ENCODE measurements at regions not wholly inside any gene's neighbourhood (a gene's known extent, or its start where the extent isn't known, plus 50 kb on each side); places are given as distances from the start of the nearest gene placed in this dataset.

DNA sequence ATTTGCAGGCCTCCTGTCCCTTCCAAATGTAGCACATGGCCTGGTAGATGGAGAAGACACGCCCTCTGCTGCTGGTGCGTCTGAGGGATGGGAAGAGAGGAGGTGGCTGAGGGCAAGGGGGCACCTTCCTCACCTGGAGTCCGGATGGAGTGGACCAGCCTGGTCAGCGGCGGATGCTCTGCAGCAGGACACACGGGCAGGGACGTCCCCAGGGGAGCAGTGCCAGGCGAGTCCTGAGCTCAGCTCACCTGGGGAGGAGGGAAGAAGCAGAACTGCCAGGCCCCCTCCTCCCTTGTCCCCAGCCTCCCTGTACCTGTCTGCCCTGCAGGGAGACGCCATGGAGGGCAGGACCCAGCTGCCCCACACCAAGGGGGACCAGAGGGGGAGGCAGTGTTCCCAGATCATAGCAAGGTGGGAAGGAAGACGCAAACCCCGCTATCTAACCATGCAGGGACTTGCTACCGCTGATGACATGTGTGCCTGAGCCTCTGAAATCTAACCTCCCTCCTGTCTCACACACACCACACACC lies 1495.9 kb downstream of the BRD1 start:
- TF ChIP-seq, protein P1, sequence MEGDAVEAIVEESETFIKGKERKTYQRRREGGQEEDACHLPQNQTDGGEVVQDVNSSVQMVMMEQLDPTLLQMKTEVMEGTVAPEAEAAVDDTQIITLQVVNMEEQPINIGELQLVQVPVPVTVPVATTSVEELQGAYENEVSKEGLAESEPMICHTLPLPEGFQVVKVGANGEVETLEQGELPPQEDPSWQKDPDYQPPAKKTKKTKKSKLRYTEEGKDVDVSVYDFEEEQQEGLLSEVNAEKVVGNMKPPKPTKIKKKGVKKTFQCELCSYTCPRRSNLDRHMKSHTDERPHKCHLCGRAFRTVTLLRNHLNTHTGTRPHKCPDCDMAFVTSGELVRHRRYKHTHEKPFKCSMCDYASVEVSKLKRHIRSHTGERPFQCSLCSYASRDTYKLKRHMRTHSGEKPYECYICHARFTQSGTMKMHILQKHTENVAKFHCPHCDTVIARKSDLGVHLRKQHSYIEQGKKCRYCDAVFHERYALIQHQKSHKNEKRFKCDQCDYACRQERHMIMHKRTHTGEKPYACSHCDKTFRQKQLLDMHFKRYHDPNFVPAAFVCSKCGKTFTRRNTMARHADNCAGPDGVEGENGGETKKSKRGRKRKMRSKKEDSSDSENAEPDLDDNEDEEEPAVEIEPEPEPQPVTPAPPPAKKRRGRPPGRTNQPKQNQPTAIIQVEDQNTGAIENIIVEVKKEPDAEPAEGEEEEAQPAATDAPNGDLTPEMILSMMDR (conservative IDR thresholded peaks at IDR 0.05; ENCODE audit: low read depth in 2 of 2), result no peak
- TF ChIP-seq POLR2AphosphoS5 (IDR thresholded peaks at IDR 0.05; ENCODE audit: low read depth) (no peak), EZH2phosphoT487 (IDR thresholded peaks at IDR 0.05; ENCODE audit: unreplicated experiment) (no peak), EZH2 (IDR thresholded peaks at IDR 0.05; ENCODE audit: low read depth, unreplicated experiment) (no peak), CREB1 (CRISPR knock-in tag; IDR thresholded peaks at IDR 0.05; ENCODE audit: low read depth) (no peak), NANOG (IDR thresholded peaks at IDR 0.05; ENCODE audit: borderline replicate concordance) (no peak), STAT1 (IDR thresholded peaks at IDR 0.05; ENCODE audit: unreplicated experiment) (no peak)
- TF ChIP-seq, protein P2, sequence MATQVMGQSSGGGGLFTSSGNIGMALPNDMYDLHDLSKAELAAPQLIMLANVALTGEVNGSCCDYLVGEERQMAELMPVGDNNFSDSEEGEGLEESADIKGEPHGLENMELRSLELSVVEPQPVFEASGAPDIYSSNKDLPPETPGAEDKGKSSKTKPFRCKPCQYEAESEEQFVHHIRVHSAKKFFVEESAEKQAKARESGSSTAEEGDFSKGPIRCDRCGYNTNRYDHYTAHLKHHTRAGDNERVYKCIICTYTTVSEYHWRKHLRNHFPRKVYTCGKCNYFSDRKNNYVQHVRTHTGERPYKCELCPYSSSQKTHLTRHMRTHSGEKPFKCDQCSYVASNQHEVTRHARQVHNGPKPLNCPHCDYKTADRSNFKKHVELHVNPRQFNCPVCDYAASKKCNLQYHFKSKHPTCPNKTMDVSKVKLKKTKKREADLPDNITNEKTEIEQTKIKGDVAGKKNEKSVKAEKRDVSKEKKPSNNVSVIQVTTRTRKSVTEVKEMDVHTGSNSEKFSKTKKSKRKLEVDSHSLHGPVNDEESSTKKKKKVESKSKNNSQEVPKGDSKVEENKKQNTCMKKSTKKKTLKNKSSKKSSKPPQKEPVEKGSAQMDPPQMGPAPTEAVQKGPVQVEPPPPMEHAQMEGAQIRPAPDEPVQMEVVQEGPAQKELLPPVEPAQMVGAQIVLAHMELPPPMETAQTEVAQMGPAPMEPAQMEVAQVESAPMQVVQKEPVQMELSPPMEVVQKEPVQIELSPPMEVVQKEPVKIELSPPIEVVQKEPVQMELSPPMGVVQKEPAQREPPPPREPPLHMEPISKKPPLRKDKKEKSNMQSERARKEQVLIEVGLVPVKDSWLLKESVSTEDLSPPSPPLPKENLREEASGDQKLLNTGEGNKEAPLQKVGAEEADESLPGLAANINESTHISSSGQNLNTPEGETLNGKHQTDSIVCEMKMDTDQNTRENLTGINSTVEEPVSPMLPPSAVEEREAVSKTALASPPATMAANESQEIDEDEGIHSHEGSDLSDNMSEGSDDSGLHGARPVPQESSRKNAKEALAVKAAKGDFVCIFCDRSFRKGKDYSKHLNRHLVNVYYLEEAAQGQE (IDR thresholded peaks at IDR 0.05; ENCODE audit: unreplicated experiment), result no peak

Data from GM23338 (cell line).